BJ (cell line): ENCODE measurements at regions not wholly inside any gene's neighbourhood (a gene's known extent, or its start where the extent isn't known, plus 50 kb on each side); places are given as distances from the start of the nearest gene placed in this dataset.
"Not testable (repeated sequence)": the region's sequence is repeated elsewhere in the genome, so short reads cannot be mapped to it uniquely, and the experiment has no call there.

ENCODE experiments used
- CTCF ChIA-PET: fragments of 350-600 bp; formaldehyde crosslinking; extraction: SDS; loops from one replicate; lab custom pipeline; 2021; ENCODE audit warnings: antibody characterized with exemption, inconsistent platforms; lab: Yijun Ruan, JAX
- POLR2A ChIA-PET: fragments of 300-600 bp; sonication (Branson Sonifier 250); formaldehyde crosslinking; extraction: SDS; loops from one replicate; lab custom pipeline; 2021; ENCODE audit warnings: antibody characterized with exemption; lab: Charles Lee
- DNase-seq: peaks from one replicate; pipeline ENCODE4 v3.0.0-alpha.2; 2011; ENCODE audit warnings: low read depth
- H3K27me3 ChIP-seq: 2 replicates; pipeline ENCODE4 v1.6.0; 2011; ENCODE audit warnings: low read length; ENCODE audit not compliant: control insufficient read depth, insufficient read depth
- H3K36me3 ChIP-seq: 2 replicates; pipeline ENCODE4 v1.5.1; 2011; ENCODE audit warnings: low read length; ENCODE audit not compliant: control insufficient read depth, insufficient read depth
- H3K4me3 ChIP-seq: 2 replicates; pipeline ENCODE4 v1.5.1; 2011; ENCODE audit warnings: low read depth, mild to moderate bottlenecking, control low read depth, low read length
- CTCF ChIP-seq: IDR thresholded peaks from 2 replicates; pipeline ENCODE4 v1.5.1; 2011; ENCODE audit warnings: low read depth, mild to moderate bottlenecking, control low read depth, inconsistent platforms, low read length, moderate library complexity; ENCODE audit not compliant: insufficient read depth

GRCh38 chr21:9774347-9774746 lies 747.0 kb upstream of the TPTE start:
- ChIA-PET POLR2A (no interaction called here), CTCF (interaction anchor here (0.6 kb wide), 1 partner anchor 178 kb away, joined by 3 read pairs; no protein-coding TSS in a partner anchor)
- Histone ChIP-seq H3K27me3 (no peaks in the 10 kb centered on the region), H3K4me3 (no peak overlapping the region), H3K36me3 (no peaks in the 10 kb centered on the region)
- DNase-seq, result no peak
- no peak for TF ChIP-seq CTCF

GRCh38 chr21:9774901-9775593 lies 746.3 kb upstream of the TPTE start:
- H3K27me3 ChIP-seq, POLR2A ChIA-PET, CTCF ChIA-PET, DNase-seq, H3K36me3 ChIP-seq, H3K4me3 ChIP-seq: not testable (repeated sequence)

- CTCF ChIA-PET, POLR2A ChIA-PET: not testable (repeated sequence)
These were observed 745.5 kb upstream of the TPTE start for GRCh38 chr21:9775877-9776276.

GRCh38 chr21:9776286-9777020 lies 744.9 kb upstream of the TPTE start:
- H3K27me3 ChIP-seq, POLR2A ChIA-PET, H3K4me3 ChIP-seq, CTCF ChIA-PET, DNase-seq, H3K36me3 ChIP-seq: not testable (repeated sequence)

More at GRCh38 chr21:9775877-9776276, 745.5 kb upstream of the TPTE start:
- not testable (repeated sequence) for H3K27me3 ChIP-seq, H3K4me3 ChIP-seq, DNase-seq, H3K36me3 ChIP-seq

- POLR2A ChIA-PET, H3K27me3 ChIP-seq, CTCF ChIA-PET, DNase-seq, H3K36me3 ChIP-seq, H3K4me3 ChIP-seq: not testable (repeated sequence)
These were observed 742.8 kb upstream of the TPTE start for GRCh38 chr21:9778541-9778940.

- TF ChIP-seq CTCF, result no peak
- DNase-seq, result no peak
- Histone ChIP-seq H3K4me3 (no peak overlapping the region), H3K36me3 (no peaks in the 10 kb centered on the region), H3K27me3 (no peaks in the 10 kb centered on the region)
- ChIA-PET CTCF (no interaction called here), POLR2A (no interaction called here)
These were observed 740.9 kb upstream of the TPTE start for GRCh38 chr21:9780441-9780937.

GRCh38 chr21:9783587-9783986 lies 737.8 kb upstream of the TPTE start:
- H3K27me3 ChIP-seq, H3K36me3 ChIP-seq, DNase-seq, H3K4me3 ChIP-seq, POLR2A ChIA-PET, CTCF ChIA-PET: not testable (repeated sequence)

- POLR2A ChIA-PET, DNase-seq, H3K36me3 ChIP-seq, CTCF ChIA-PET, H3K27me3 ChIP-seq, H3K4me3 ChIP-seq: not testable (repeated sequence)
These were observed 737.2 kb upstream of the TPTE start for GRCh38 chr21:9784201-9784600.

GRCh38 chr21:9786092-9786491 lies 735.3 kb upstream of the TPTE start:
- DNase-seq, POLR2A ChIA-PET, H3K36me3 ChIP-seq, H3K27me3 ChIP-seq, CTCF ChIA-PET, H3K4me3 ChIP-seq: not testable (repeated sequence)

GRCh38 chr21:9788281-9788680 lies 733.1 kb upstream of the TPTE start:
- H3K36me3 ChIP-seq, DNase-seq, POLR2A ChIA-PET, H3K4me3 ChIP-seq, H3K27me3 ChIP-seq, CTCF ChIA-PET: not testable (repeated sequence)

- CTCF ChIA-PET, POLR2A ChIA-PET, H3K27me3 ChIP-seq, H3K4me3 ChIP-seq, DNase-seq, H3K36me3 ChIP-seq: not testable (repeated sequence)
These were observed 731.0 kb upstream of the TPTE start for GRCh38 chr21:9790354-9790753.
